Peyer's patch (tissue), 4 donors: ENCODE measurements at regions not wholly inside any gene's neighbourhood (a gene's known extent, or its start where the extent isn't known, plus 50 kb on each side); places are given as distances from the start of the nearest gene placed in this dataset.

Experiments used
- POLR2A ChIP-seq, 2 donors: fragments of 450-650 bp; IDR thresholded peaks; one replicate each; pipeline ENCODE4 v1.5.1; 2017; ENCODE audit warnings: antibody characterized with exemption in 2 of 2, mild to moderate bottlenecking in 2 of 2, moderate library complexity in 2 of 2
- TF ChIP-seq, protein P1 (sequence below), 6 experiments: fragments of 450-650 bp in 4 of 6; fragments of 200-600 bp in 2 of 6; sonication (generic) in 1 of 6; IDR thresholded peaks; one replicate each; pipeline ENCODE4 v1.5.1; 2017 to 2019; ENCODE audit warnings: antibody characterized with exemption in 6 of 6, mild to moderate bottlenecking in 3 of 6, moderate library complexity in 1 of 6

DNA sequence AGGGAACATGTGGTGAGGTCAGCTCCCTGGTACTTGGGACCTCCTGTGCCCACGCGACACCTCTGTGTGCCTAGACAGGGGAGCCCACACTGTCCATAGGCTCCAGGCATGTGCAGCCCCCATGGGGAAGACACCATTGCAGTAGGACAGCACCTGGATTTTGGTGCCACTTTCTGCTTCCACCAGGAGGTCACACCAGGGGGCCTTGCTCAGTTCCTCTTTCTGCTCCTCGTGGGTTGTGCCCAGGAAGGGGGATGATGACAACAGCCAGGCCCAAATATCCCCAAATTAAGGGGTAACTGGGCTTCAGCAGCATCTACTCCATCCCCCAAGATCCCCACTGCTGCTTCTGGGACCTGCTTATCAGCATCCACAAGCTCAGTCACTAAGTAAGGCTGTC, 358.2 kb upstream of the KAZN start:
- no peak for TF ChIP-seq POLR2A (IDR thresholded peaks at IDR 0.05)
- TF ChIP-seq, protein P1, sequence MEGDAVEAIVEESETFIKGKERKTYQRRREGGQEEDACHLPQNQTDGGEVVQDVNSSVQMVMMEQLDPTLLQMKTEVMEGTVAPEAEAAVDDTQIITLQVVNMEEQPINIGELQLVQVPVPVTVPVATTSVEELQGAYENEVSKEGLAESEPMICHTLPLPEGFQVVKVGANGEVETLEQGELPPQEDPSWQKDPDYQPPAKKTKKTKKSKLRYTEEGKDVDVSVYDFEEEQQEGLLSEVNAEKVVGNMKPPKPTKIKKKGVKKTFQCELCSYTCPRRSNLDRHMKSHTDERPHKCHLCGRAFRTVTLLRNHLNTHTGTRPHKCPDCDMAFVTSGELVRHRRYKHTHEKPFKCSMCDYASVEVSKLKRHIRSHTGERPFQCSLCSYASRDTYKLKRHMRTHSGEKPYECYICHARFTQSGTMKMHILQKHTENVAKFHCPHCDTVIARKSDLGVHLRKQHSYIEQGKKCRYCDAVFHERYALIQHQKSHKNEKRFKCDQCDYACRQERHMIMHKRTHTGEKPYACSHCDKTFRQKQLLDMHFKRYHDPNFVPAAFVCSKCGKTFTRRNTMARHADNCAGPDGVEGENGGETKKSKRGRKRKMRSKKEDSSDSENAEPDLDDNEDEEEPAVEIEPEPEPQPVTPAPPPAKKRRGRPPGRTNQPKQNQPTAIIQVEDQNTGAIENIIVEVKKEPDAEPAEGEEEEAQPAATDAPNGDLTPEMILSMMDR (IDR thresholded peaks at IDR 0.05), result no peak
